Neural crest cell (in vitro differentiated cells): ENCODE measurements at regions not wholly inside any gene's neighbourhood (a gene's known extent, or its start where the extent isn't known, plus 50 kb on each side); places are given as distances from the start of the nearest gene placed in this dataset.

ENCODE experiments used
- DNase-seq: peaks from one replicate; pipeline ENCODE4 v3.0.0; 2021; ENCODE audit warnings: low read depth, mixed read lengths, low spot score
- H3K27ac Mint-ChIP-seq: one replicate; pipeline ENCODE4 v1.8.0; 2021; ENCODE audit warnings: mild to moderate bottlenecking, mixed read lengths; ENCODE audit not compliant: unreplicated experiment
- H3K27me3 Mint-ChIP-seq: 2 replicates; pipeline ENCODE4 v1.8.0; 2021; ENCODE audit warnings: low read depth, mild to moderate bottlenecking, mixed read lengths
- H3K36me3 Mint-ChIP-seq: 2 replicates; pipeline ENCODE4 v1.8.0; 2021; ENCODE audit warnings: low read depth, mild to moderate bottlenecking, mixed read lengths
- H3K4me1 Mint-ChIP-seq: 2 replicates; pipeline ENCODE4 v1.8.0; 2021; ENCODE audit warnings: mixed read lengths
- H3K4me3 Mint-ChIP-seq: one replicate; pipeline ENCODE4 v1.8.0; 2021; ENCODE audit warnings: mild to moderate bottlenecking, mixed read lengths
- H3K9me3 Mint-ChIP-seq: 2 replicates; pipeline ENCODE4 v1.8.0; 2021; ENCODE audit warnings: mixed read lengths
- CTCF ChIP-seq: fragments of 200-600 bp; sonication (generic); conservative IDR thresholded peaks from 2 replicates; pipeline ENCODE4 v1.5.0; 2021; ENCODE audit warnings: antibody characterized with exemption, mild to moderate bottlenecking

DNA sequence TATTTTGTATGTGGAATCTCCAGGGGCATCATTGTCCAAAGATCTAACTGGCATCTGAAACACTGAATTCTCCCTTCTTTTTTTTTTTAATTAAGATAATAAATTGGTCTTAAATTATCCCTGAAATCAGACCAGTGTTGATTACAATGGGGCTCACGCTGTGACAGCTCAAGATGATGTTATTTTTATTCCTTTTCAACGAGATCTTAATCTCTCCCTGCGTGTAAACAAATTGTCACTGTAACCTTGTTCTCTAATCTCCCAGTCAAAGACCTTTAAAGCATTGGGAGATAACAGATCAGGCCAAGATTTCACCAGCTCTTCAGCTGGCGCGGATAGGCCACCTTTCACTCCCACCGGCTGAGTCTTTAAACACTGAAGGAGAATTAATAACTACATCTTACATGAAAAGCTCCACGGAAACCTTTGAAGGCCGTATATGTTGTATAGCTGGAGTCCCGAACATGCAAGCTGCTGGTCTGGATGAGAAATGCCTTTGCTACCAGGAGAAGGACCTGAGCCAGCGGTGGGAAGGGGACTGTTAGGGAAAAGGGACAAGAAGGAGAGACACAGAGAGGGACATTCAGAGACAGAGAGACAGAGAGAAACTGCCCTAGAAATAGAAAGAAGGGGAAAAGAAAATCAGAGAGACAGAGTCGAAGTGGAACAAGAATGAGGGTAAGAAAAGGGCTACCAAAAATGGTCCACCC, 418.8 kb upstream of the NR2F2 start:
- Mint-ChIP-seq H3K9me3 (no peaks in the 10 kb centered on the region), H3K4me3 (no peak overlapping the region), H3K4me1 (peaks cover 44% of the 10 kb centered on the region), H3K36me3 (no peaks in the 10 kb centered on the region), H3K27ac (no peak overlapping the region), H3K27me3 (no peaks in the 10 kb centered on the region)
- TF ChIP-seq CTCF, result no peak
- DNase-seq, result no peak

GRCh38 chr15:95912280-95912625, 418.2 kb upstream of the NR2F2 start:
- Mint-ChIP-seq H3K27me3 (no peaks in the 10 kb centered on the region), H3K36me3 (no peaks in the 10 kb centered on the region), H3K4me3 (no peak overlapping the region), H3K27ac (no peak overlapping the region), H3K9me3 (no peaks in the 10 kb centered on the region), H3K4me1 (peaks cover 41% of the 10 kb centered on the region)
- no peak for DNase-seq
- no peak for TF ChIP-seq CTCF

GRCh38 chr15:95912728-95913127, 417.8 kb upstream of the NR2F2 start:
- Mint-ChIP-seq H3K27ac (no peak overlapping the region), H3K9me3 (no peaks in the 10 kb centered on the region), H3K4me1 (peaks cover 40% of the 10 kb centered on the region), H3K36me3 (no peaks in the 10 kb centered on the region), H3K4me3 (no peak overlapping the region), H3K27me3 (no peaks in the 10 kb centered on the region)
- no peak for DNase-seq
- no peak for TF ChIP-seq CTCF

GRCh38 chr15:95916568-95916967, 413.9 kb upstream of the NR2F2 start:
- no peak for TF ChIP-seq CTCF
- Mint-ChIP-seq H3K27me3 (no peaks in the 10 kb centered on the region), H3K36me3 (no peaks in the 10 kb centered on the region), H3K4me3 (no peak overlapping the region), H3K27ac (no peak overlapping the region), H3K9me3 (no peaks in the 10 kb centered on the region), H3K4me1 (peaks cover 21% of the 10 kb centered on the region)
- DNase-seq, result no peak

DNA sequence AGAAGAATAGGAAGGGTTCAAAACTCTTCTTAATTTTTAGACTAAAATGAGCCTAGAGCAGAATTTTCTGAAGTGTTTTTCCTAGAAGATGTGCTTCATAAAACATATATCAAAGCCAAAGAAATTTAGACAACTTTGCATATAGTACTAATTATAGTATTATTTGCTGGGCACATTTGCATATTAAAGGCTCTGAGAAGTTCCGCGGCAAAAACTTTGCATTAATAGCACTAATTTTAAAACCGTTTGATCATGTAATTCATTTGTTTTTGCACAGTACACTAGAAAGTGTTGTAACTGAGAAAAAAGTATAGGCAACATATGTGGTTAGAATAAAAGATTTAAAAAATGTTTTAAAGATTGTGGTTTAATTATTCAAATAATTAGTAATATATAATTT, 412.0 kb upstream of the NR2F2 start:
- Mint-ChIP-seq H3K4me1 (peaks cover 15% of the 10 kb centered on the region), H3K27ac (no peak overlapping the region), H3K9me3 (no peaks in the 10 kb centered on the region), H3K36me3 (no peaks in the 10 kb centered on the region), H3K27me3 (no peaks in the 10 kb centered on the region), H3K4me3 (no peak overlapping the region)
- TF ChIP-seq CTCF, result no peak
- DNase-seq, result no peak

DNA sequence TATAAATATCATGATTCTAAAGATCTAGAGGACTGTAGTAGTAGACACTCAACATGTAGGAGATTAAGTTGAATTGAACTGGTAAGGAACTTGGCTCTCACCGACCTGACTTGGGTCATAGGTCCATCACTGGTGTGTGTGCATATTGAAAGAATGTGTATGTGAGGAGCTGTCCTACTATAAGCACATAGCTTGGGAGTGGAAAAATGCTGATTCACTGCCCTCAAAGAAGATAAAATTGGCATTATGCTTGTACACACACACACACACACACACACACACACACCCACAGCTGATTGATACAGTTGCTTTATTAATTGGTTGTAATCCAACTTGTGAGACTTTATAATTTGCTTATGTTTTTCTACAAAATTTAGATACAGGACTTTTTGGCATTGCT, 411.0 kb upstream of the NR2F2 start:
- TF ChIP-seq CTCF, result no peak
- H3K4me3 Mint-ChIP-seq, result no peak overlapping the region
- H3K27ac Mint-ChIP-seq, result no peak overlapping the region
- peaks cover 15% of the 10 kb centered on the region for H3K4me1 Mint-ChIP-seq
- H3K36me3 Mint-ChIP-seq, result no peaks in the 10 kb centered on the region
- H3K27me3 Mint-ChIP-seq, result no peaks in the 10 kb centered on the region
- H3K9me3 Mint-ChIP-seq, result no peaks in the 10 kb centered on the region
- no peak for DNase-seq
